Activated naive CD4-positive, alpha-beta T cell treated with anti-CD3 and anti-CD28 coated beads, Interleukin-2, amount 50 U/mL, for 24 hours (primary cell): ENCODE measurements at regions not wholly inside any gene's neighbourhood (a gene's known extent, or its start where the extent isn't known, plus 50 kb on each side); places are given as distances from the start of the nearest gene placed in this dataset.

ENCODE experiments used
- H3K27ac Mint-ChIP-seq: one replicate; pipeline ENCODE4 v1.8.0; 2021; ENCODE audit warnings: mild to moderate bottlenecking, mixed read lengths
- H3K27me3 Mint-ChIP-seq: one replicate; pipeline ENCODE4 v1.8.0; 2021; ENCODE audit warnings: mixed read lengths
- H3K36me3 Mint-ChIP-seq: one replicate; pipeline ENCODE4 v1.8.0; 2021; ENCODE audit warnings: mixed read lengths
- H3K4me1 Mint-ChIP-seq: one replicate; pipeline ENCODE4 v1.8.0; 2021; ENCODE audit warnings: mixed read lengths
- H3K4me3 Mint-ChIP-seq: one replicate; pipeline ENCODE4 v1.8.0; 2021; ENCODE audit warnings: mild to moderate bottlenecking, mixed read lengths
- H3K9me3 Mint-ChIP-seq: one replicate; pipeline ENCODE4 v1.8.0; 2021; ENCODE audit warnings: mixed read lengths

DNA sequence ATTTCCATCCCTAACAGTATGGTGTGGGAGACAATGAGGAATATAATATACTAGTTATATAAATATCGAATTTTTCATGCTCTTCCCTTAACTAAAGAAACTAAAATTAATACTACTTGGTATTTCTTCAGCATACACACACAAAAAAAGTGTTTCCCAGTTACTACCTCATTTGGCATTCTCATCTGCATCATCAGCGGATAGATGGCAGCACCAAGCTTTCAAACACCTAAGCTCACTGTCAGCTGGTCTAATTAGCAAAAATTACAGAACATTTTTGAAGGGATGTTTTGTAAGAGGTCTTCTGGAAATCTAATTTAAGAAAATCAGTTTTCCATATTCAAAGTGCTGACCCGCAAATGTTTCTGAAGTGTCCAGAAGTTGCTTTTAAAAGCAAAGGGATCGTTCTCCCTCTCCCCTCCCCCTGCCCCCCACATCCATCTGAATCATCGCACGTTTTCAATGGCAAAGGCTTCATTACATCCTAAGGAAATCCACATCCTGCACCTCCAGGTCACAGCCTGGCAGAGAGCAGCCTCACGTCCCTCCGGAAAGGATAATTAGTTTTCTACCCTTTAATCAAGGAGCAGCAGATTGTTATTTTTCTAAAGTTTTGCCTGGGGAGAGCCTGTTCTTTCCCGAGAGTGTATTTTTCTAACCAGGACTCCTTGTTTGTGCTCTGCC lies 86.1 kb upstream of the SPATA12 start:
- peaks cover 9% of the 10 kb centered on the region for H3K4me1 Mint-ChIP-seq
- H3K27me3 Mint-ChIP-seq = no peaks in the 10 kb centered on the region
- H3K27ac Mint-ChIP-seq = no peak overlapping the region
- H3K36me3 Mint-ChIP-seq = no peaks in the 10 kb centered on the region
- H3K4me3 Mint-ChIP-seq = no peak overlapping the region
- no peaks in the 10 kb centered on the region for H3K9me3 Mint-ChIP-seq

DNA sequence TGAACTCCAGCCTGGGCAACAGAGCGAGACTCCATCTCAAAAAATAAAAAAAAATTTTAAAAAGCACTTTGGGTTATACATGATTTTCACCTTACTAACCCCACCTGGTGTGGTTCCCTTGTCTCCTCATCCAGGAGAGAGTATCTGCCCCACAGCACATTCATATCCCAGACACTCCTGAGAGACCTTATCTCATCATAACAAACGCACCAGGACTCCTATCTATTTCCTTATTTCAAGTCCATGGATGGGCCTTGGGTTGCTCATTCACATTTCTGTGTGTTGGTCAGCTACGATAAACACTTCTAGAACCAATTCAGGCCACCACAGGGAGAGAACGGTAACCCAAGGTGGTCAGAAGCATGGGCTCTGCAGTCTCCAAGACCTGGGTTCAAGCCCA lies 88.6 kb upstream of the SPATA12 start:
- H3K9me3 Mint-ChIP-seq = no peaks in the 10 kb centered on the region
- H3K27ac Mint-ChIP-seq = no peak overlapping the region
- no peaks in the 10 kb centered on the region for H3K36me3 Mint-ChIP-seq
- peaks cover 9% of the 10 kb centered on the region for H3K4me1 Mint-ChIP-seq
- no peaks in the 10 kb centered on the region for H3K27me3 Mint-ChIP-seq
- H3K4me3 Mint-ChIP-seq = no peak overlapping the region

DNA sequence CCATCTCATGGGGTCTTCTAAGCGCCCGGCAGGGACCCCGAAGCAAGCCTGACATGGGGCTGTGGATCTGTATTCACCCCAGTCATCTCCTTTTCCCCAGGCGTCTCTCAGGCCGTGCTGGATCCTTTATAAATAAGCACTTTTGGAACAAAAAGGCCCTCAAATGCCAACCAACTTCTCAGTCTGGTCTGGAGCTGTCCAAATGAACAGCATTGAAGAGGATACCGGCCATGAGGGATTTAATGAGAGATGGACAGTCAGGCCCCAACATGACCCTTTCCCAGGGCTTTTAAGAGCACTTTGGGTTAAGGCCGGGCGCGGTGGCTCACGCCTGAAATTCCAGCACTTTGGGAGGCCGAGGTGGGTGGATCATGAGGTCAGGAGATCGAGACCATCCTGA lies 89.2 kb upstream of the SPATA12 start:
- Mint-ChIP-seq H3K4me3 (no peak overlapping the region), H3K27me3 (no peaks in the 10 kb centered on the region), H3K27ac (no peak overlapping the region)

DNA sequence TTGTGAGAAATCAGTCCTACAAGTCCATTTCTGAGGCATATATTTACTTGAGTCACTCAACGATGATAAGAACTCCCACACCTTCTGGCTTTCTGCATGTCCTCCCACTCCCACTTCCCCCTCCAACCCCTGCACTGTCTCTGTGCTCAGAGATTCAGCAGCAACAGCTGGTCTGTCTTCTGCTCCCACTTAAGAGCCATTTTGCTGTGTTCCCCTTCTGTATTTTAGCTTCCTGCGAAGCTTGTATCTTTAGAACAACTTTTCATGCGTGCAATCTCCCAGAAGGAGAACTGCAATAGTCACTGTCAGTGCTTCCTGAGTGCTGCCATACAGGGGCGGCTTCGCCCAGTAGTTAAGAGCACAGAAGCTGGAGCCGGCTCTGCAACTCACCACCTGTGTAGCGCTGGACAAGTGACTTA lies 90.0 kb upstream of the SPATA12 start:
- H3K36me3 Mint-ChIP-seq = no peaks in the 10 kb centered on the region
- peak overlapping the region; percentile 30 for H3K27ac Mint-ChIP-seq
- H3K27me3 Mint-ChIP-seq = no peaks in the 10 kb centered on the region
- H3K4me3 Mint-ChIP-seq = no peak overlapping the region
- H3K9me3 Mint-ChIP-seq = no peaks in the 10 kb centered on the region
- peaks cover 9% of the 10 kb centered on the region for H3K4me1 Mint-ChIP-seq

More for the DNA sequence above, 89.2 kb upstream of the SPATA12 start:
- H3K4me1 Mint-ChIP-seq = peaks cover 9% of the 10 kb centered on the region
- H3K9me3 Mint-ChIP-seq = no peaks in the 10 kb centered on the region
- H3K36me3 Mint-ChIP-seq = no peaks in the 10 kb centered on the region

DNA sequence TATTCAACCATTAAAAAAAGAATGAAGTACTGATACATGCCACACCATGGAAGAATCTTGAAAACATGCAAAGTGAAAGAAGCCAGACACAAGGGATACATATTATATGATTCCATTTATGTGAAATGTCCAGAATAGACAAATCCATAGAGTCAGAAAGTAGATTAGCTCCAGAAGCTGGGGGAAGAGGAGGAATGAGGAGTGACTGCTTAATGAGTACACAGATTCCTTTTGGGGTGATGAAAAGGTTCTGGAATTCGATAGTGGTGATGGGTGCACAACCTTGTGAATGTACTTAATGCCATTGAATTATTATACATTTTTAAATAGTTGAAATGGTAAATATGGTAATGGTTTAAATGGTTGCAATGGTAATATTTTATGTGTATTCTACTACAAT lies 90.6 kb upstream of the SPATA12 start:
- peaks cover 9% of the 10 kb centered on the region for H3K4me1 Mint-ChIP-seq

DNA sequence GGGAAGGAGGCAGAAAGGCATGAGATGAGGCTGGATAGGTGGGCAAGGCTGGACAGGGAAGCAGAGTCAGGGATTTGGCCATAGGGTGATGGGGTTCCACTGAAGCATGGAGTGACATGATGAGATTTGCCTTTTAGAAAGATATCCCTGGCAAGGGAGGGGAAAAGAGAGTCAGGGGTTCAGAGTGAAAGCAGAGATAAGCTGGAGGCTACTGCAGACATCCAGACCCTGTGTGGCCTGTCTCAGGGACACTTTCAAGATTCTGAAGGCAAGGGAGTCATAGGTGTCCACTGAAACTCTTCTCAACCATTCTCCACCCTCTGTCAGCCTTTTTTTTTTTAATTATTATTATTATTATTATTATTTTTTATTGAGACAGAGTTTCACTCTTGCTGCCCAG lies 94.0 kb upstream of the SPATA12 start:
- Mint-ChIP-seq H3K27ac (no peak overlapping the region), H3K36me3 (peaks cover 1% of the 10 kb centered on the region), H3K4me3 (no peak overlapping the region), H3K9me3 (no peaks in the 10 kb centered on the region), H3K4me1 (peaks cover 9% of the 10 kb centered on the region), H3K27me3 (no peaks in the 10 kb centered on the region)

More for the DNA sequence above, 90.6 kb upstream of the SPATA12 start:
- H3K4me3 Mint-ChIP-seq = no peak overlapping the region
- H3K27ac Mint-ChIP-seq = no peak overlapping the region
- H3K9me3 Mint-ChIP-seq = no peaks in the 10 kb centered on the region
- peaks cover 1% of the 10 kb centered on the region for H3K36me3 Mint-ChIP-seq
- H3K27me3 Mint-ChIP-seq = no peaks in the 10 kb centered on the region

DNA sequence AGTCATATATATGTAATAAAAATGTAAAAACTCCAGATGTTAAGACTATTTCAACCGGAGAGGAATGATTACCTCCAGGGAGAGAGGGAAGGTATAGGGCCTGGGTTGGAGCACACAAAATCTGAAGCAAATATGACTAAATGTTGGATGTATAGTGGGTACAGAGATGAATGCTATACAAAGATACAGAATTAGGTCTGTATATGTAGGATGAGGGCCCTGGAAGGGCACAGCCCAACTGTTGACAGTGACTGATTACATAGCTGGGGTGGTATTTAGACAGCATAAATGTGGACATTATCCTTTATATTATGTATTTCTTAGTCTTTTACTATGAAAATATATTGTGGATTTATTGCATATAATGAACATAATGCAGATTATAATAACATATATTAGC lies 94.4 kb upstream of the SPATA12 start:
- Mint-ChIP-seq H3K36me3 (peaks cover 1% of the 10 kb centered on the region), H3K4me1 (peaks cover 9% of the 10 kb centered on the region), H3K4me3 (no peak overlapping the region), H3K9me3 (no peaks in the 10 kb centered on the region), H3K27ac (no peak overlapping the region), H3K27me3 (no peaks in the 10 kb centered on the region)

DNA sequence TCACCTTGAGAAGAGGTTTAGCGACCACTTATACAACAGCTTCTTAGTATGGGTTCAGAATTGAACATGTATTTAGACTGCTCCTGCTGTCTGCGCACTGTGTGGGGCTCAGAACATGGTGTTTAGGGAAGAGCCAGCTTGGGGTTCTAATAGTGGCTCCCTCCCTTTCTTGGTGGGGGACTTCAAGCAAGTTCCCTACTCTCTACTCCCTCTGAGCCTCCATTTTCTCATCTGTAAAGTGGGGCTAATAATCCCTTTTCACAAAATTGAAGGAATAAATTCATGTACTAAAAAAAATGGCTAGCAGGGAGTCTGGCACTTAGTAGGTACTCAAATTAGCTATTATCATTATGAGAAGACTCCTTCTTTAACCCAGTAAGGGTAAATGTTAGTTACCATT lies 97.5 kb upstream of the SPATA12 start:
- Mint-ChIP-seq H3K9me3 (no peaks in the 10 kb centered on the region), H3K36me3 (peaks cover 1% of the 10 kb centered on the region), H3K27me3 (no peaks in the 10 kb centered on the region), H3K27ac (no peak overlapping the region), H3K4me1 (peaks cover 7% of the 10 kb centered on the region), H3K4me3 (no peak overlapping the region)

DNA sequence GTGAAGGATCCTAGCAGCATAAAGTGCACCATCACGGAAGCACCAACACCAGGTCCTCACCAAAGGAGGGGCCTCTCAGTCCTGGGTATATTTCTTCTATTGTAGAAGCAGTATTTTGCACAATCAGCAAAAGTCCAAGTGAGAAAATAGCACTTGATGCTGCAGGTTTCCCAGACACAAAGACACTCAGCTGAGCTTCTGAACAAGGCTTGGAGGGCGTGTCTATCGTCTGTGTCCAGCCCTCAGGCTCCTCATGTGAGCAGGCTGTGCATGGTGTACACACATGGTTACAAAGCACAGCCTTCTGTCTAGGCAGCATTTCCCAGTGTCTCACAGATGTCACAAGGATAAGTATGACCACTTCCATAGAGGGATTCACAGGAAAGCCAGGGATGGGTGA lies 98.3 kb upstream of the SPATA12 start:
- Mint-ChIP-seq H3K36me3 (peaks cover 1% of the 10 kb centered on the region), H3K9me3 (no peaks in the 10 kb centered on the region), H3K4me3 (no peak overlapping the region), H3K27ac (no peak overlapping the region), H3K27me3 (no peaks in the 10 kb centered on the region), H3K4me1 (peaks cover 7% of the 10 kb centered on the region)

DNA sequence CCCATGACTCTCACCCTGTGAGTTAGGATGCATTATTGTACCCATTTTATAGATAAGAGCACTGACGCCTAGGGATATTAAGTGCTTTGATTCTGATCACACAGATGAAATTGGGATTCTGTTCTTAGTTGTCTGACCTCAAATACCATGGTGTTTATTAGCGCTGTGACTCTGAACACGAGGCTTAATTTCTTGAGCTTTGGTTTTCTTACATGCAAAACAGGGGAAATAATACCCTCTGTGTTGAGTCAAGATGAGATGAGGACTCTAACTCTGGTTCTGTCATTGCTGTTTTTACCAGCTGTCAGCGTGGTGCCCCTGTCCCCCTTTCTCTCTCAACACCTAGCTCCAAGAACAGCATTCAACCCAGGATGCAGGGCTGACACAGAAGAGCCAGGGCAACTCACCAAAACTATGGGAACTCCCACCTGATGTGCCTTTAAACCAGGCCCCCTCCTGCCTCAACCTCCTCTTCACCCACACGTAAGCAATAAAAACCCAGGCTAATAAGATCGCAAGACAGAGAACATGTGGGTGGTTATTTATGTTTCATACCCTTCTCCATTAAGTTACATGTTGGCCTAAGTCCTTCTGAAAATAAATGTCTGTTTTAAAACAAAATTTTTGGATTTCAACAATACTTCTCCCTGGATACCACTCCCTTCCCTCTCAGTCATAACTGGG lies 100.1 kb upstream of the SPATA12 start:
- peaks cover 1% of the 10 kb centered on the region for H3K36me3 Mint-ChIP-seq
- H3K27me3 Mint-ChIP-seq = no peaks in the 10 kb centered on the region
- no peaks in the 10 kb centered on the region for H3K9me3 Mint-ChIP-seq
- no peak overlapping the region for H3K27ac Mint-ChIP-seq
- H3K4me1 Mint-ChIP-seq = peaks cover 7% of the 10 kb centered on the region
- no peak overlapping the region for H3K4me3 Mint-ChIP-seq

DNA sequence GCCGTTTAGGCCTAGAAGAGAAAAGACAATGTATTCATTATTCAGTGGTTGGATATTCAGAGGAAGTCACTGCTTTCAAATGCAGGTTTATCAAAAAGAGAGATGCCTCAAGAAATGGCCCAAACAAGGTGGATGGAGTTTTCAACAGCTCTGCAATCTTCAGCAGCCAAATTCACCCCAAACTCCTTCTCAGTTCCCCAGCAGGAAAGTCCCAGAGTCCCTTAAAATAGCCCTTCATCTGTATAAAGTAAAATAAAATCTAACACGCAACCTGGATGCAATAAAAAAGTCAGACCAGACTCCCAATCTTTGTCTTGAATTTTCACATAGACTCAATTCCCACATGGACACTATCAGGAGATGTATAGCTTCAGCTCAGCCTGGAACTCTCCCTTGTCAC lies 101.6 kb upstream of the SPATA12 start:
- H3K36me3 Mint-ChIP-seq = no peaks in the 10 kb centered on the region

DNA sequence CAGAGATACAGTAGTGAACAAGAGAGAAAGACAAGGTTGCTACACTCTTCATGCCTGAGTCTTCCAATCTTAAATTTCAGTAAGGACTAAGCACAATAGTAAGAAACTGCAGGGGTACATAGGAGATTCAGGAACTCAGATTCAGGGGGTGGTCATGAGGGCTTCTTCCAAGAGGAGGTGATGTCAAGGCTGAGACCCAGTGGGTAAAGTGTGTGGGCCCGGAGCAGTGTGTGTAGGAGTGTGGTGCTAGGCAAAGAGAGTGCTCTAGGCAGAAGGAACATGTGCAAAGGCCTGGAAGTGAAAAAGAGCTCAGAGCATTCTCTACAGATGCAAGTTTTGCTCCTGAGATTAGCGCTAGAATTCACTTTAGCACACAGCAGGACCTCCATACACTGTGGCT lies 102.9 kb upstream of the SPATA12 start:
- no peak overlapping the region for H3K4me3 Mint-ChIP-seq
- no peaks in the 10 kb centered on the region for H3K9me3 Mint-ChIP-seq
- H3K27ac Mint-ChIP-seq = no peak overlapping the region
- peaks cover 7% of the 10 kb centered on the region for H3K4me1 Mint-ChIP-seq
- H3K27me3 Mint-ChIP-seq = no peaks in the 10 kb centered on the region
- H3K36me3 Mint-ChIP-seq = no peaks in the 10 kb centered on the region

More for the DNA sequence above, 101.6 kb upstream of the SPATA12 start:
- no peak overlapping the region for H3K27ac Mint-ChIP-seq
- no peaks in the 10 kb centered on the region for H3K9me3 Mint-ChIP-seq
- H3K27me3 Mint-ChIP-seq = no peaks in the 10 kb centered on the region
- peaks cover 7% of the 10 kb centered on the region for H3K4me1 Mint-ChIP-seq
- no peak overlapping the region for H3K4me3 Mint-ChIP-seq

DNA sequence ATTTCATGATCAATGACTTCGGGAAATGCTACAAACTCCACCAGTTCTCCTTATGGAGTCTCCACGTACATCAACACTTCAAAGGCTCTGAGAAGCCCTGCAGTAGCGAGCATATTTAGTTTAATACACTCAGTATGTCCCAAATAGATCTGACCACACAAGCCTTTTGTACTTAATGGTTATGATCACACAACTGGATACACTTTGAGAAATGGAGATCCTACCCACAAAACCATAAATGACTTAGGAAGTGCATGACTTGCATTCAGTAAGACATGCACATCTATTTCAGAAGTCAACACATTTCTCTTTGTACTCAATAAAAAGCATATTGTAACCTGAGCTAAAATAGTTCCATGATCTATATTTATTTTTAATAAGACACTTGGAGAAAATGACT lies 103.6 kb upstream of the SPATA12 start:
- no peak overlapping the region for H3K4me3 Mint-ChIP-seq

DNA sequence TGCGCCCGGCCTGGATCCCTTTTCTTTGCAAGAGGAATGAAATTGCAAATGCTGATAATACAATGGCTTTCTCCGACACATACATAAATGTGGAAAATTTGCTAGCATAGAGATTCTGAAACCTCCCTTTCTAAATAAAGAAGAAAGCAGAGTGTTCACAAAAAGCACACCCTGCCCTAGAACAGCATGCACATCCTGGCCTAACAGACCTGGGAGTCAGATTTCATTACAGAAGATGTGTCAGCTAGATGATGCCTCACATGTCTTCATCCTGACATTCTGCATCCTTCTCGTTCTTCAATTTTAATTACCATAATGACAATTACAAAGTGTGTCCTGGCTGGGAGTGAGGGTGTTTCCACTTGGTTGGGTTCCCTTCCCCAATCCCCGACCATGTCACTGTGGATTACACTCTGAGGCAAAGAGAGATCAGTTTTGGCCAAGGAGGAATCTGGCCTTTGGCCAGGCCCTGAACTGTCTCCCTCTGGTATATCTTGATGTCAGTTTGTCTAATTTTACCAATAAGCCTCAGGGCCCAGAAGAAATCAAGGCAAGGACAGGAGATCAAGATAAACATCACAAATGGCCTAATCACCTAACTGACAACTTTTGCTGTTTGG lies 104.9 kb upstream of the SPATA12 start:
- Mint-ChIP-seq H3K4me1 (peaks cover 3% of the 10 kb centered on the region), H3K9me3 (no peaks in the 10 kb centered on the region), H3K36me3 (no peaks in the 10 kb centered on the region), H3K27me3 (no peaks in the 10 kb centered on the region), H3K4me3 (no peak overlapping the region), H3K27ac (peak overlapping the region; percentile 2)

More for the DNA sequence above, 103.6 kb upstream of the SPATA12 start:
- H3K9me3 Mint-ChIP-seq = no peaks in the 10 kb centered on the region
- H3K36me3 Mint-ChIP-seq = no peaks in the 10 kb centered on the region
- no peak overlapping the region for H3K27ac Mint-ChIP-seq
- H3K4me1 Mint-ChIP-seq = peaks cover 7% of the 10 kb centered on the region
- H3K27me3 Mint-ChIP-seq = no peaks in the 10 kb centered on the region

DNA sequence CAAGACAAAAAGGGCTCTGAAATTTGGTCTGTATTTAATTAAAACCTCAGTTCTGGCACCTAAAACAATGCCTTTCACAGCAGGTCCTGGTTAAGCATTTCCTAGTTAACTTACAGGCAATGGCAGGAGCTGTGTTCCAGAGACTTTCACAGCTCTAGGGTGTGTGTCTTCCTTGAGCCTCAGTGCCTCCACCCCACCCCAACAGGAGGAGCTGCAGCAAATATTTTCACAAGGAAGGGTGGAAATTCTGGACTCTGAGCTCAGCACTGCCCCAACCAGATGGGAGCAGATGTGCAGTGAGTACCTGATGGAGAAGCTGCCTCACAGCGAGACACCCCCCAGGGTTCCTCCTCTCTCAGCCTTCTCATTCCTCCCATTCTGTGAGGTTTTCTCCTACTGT lies 106.3 kb upstream of the SPATA12 start:
- Mint-ChIP-seq H3K9me3 (no peaks in the 10 kb centered on the region), H3K36me3 (no peaks in the 10 kb centered on the region), H3K4me1 (no peaks in the 10 kb centered on the region), H3K4me3 (no peak overlapping the region), H3K27me3 (no peaks in the 10 kb centered on the region), H3K27ac (no peak overlapping the region)

DNA sequence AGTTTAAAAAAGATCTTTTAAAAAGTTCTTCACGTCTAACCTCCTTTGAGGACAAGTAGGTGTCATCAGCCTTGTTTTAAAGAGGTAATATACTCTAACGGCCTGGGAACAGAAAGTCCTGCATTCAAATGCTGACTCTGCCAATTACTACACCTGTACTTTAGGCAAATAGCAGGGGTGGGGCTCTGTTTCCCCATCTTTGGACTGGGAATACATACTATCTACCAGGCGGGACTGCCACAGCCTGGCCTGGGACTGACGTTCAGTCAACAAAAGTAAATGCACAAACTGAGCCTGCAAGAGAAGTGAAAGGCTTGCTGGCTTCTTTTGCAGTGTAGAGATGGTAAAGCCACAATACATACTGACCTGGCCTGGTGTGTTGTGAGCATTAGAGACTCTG lies 107.6 kb upstream of the SPATA12 start:
- Mint-ChIP-seq H3K27ac (no peak overlapping the region), H3K27me3 (no peaks in the 10 kb centered on the region), H3K9me3 (no peaks in the 10 kb centered on the region), H3K4me3 (no peak overlapping the region), H3K36me3 (no peaks in the 10 kb centered on the region), H3K4me1 (no peaks in the 10 kb centered on the region)
